ENCODE measurements at regions not wholly inside any gene's neighbourhood (a gene's known extent, or its start where the extent isn't known, plus 50 kb on each side); places are given as distances from the start of the nearest gene placed in this dataset.

GRCh38 chr18:1914489-1914888 is 656.8 kb downstream of the METTL4 start:
- no peaks in the 10 kb centered on the region for H3F3A ChIP-seq (ENCODE audit: insufficient read depth)
- TF ChIP-seq EZH2phosphoT487 (IDR thresholded peaks at IDR 0.05; ENCODE audit: insufficient read depth, low read depth) (no peak), EZH2 (IDR thresholded peaks at IDR 0.05; ENCODE audit: insufficient read depth, poor library complexity, severe bottlenecking) (no peak)
- H3K79me2 ChIP-seq (ENCODE audit: insufficient read depth), result no peaks in the 10 kb centered on the region
- H3K9me2 ChIP-seq (ENCODE audit: insufficient read depth), result no peaks in the 10 kb centered on the region
- no peak overlapping the region for H3K9ac ChIP-seq
- no peak overlapping the region for H3K4me3 ChIP-seq
- no peaks in the 10 kb centered on the region for H3K9me3 ChIP-seq (ENCODE audit: low read depth)
- H3K36me3 ChIP-seq (ENCODE audit: low read depth), result no peaks in the 10 kb centered on the region
- H4K20me1 ChIP-seq (ENCODE audit: insufficient read depth), result no peaks in the 10 kb centered on the region
- no peak overlapping the region for H3K27ac ChIP-seq
- H3K4me2 ChIP-seq (ENCODE audit: unreplicated experiment), result no peak overlapping the region
- H3K27me3 ChIP-seq (replicated peaks; ENCODE audit: insufficient read depth), result no peaks in the 10 kb centered on the region
- H3K4me1 ChIP-seq (ENCODE audit: insufficient read depth), result no peaks in the 10 kb centered on the region
- in situ Hi-C loops (cut with MboI), result no loop called here
- no peak overlapping the region for H2AFZ ChIP-seq
- DNase-seq, result no peak

- H3K9me2 ChIP-seq (ENCODE audit: insufficient read depth), result no peaks in the 10 kb centered on the region
- TF ChIP-seq EZH2 (IDR thresholded peaks at IDR 0.05; ENCODE audit: insufficient read depth, poor library complexity, severe bottlenecking), result no peak
- H3K9ac ChIP-seq, result no peak overlapping the region
- H3K4me2 ChIP-seq (ENCODE audit: unreplicated experiment), result no peak overlapping the region
- H3K4me1 ChIP-seq (ENCODE audit: insufficient read depth), result no peaks in the 10 kb centered on the region
- H3K27me3 ChIP-seq (replicated peaks; ENCODE audit: insufficient read depth), result no peaks in the 10 kb centered on the region
- H2AFZ ChIP-seq, result no peak overlapping the region
- H3K36me3 ChIP-seq (ENCODE audit: low read depth), result no peaks in the 10 kb centered on the region
- 36 to 50% methylated on average over 2 of the region's 2 CpGs for WGBS, 2 experiments (ENCODE audit: low coverage in 1 of 2, low lambda C conversion rate in 2 of 2, missing lambda C conversion rate in 2 of 2)
- H3K79me2 ChIP-seq (ENCODE audit: insufficient read depth), result no peaks in the 10 kb centered on the region
- H3F3A ChIP-seq (ENCODE audit: insufficient read depth), result no peaks in the 10 kb centered on the region
- H3K9me3 ChIP-seq (ENCODE audit: low read depth), result no peaks in the 10 kb centered on the region
- H3K4me3 ChIP-seq, result no peak overlapping the region
- no peak for DNase-seq
- no peak overlapping the region for H3K27ac ChIP-seq
- H4K20me1 ChIP-seq (ENCODE audit: insufficient read depth), result no peaks in the 10 kb centered on the region
- in situ Hi-C loops (cut with MboI), result no loop called here
Observed at GRCh38 chr18:1916869-1917523, 654.3 kb downstream of the METTL4 start.

GRCh38 chr18:1917569-1917968 is 653.7 kb downstream of the METTL4 start:
- H3K9ac ChIP-seq, result no peak overlapping the region
- H3K79me2 ChIP-seq (ENCODE audit: insufficient read depth), result no peaks in the 10 kb centered on the region
- no peaks in the 10 kb centered on the region for H3K27me3 ChIP-seq (replicated peaks; ENCODE audit: insufficient read depth)
- 41 to 42% methylated on average over 4 of the region's 4 CpGs for WGBS, 2 experiments (ENCODE audit: low coverage in 1 of 2, low lambda C conversion rate in 2 of 2, missing lambda C conversion rate in 2 of 2)
- no peak for DNase-seq
- no peaks in the 10 kb centered on the region for H3K36me3 ChIP-seq (ENCODE audit: low read depth)
- H3K4me1 ChIP-seq (ENCODE audit: insufficient read depth), result no peaks in the 10 kb centered on the region
- no peaks in the 10 kb centered on the region for H3K9me3 ChIP-seq (ENCODE audit: low read depth)
- H3K4me3 ChIP-seq, result no peak overlapping the region
- TF ChIP-seq EZH2 (IDR thresholded peaks at IDR 0.05; ENCODE audit: insufficient read depth, poor library complexity, severe bottlenecking), result no peak
- TF ChIP-seq EZH2phosphoT487 (IDR thresholded peaks at IDR 0.05; ENCODE audit: insufficient read depth, low read depth), result no peak
- no peaks in the 10 kb centered on the region for H3K9me2 ChIP-seq (ENCODE audit: insufficient read depth)
- in situ Hi-C loops (cut with MboI), result no loop called here
- no peak overlapping the region for H3K4me2 ChIP-seq (ENCODE audit: unreplicated experiment)
- H4K20me1 ChIP-seq (ENCODE audit: insufficient read depth), result no peaks in the 10 kb centered on the region
- no peak overlapping the region for H2AFZ ChIP-seq
- no peaks in the 10 kb centered on the region for H3F3A ChIP-seq (ENCODE audit: insufficient read depth)
- H3K27ac ChIP-seq, result no peak overlapping the region

- Histone ChIP-seq H3K9ac (no peak overlapping the region), H3F3A (ENCODE audit: insufficient read depth) (no peaks in the 10 kb centered on the region), H2AFZ (no peak overlapping the region), H3K79me2 (ENCODE audit: insufficient read depth) (no peaks in the 10 kb centered on the region), H3K4me1 (ENCODE audit: insufficient read depth) (no peaks in the 10 kb centered on the region), H3K4me2 (ENCODE audit: unreplicated experiment) (no peak overlapping the region), H3K9me2 (ENCODE audit: insufficient read depth) (no peaks in the 10 kb centered on the region), H4K20me1 (ENCODE audit: insufficient read depth) (no peaks in the 10 kb centered on the region), H3K4me3 (no peak overlapping the region), H3K9me3 (ENCODE audit: low read depth) (no peaks in the 10 kb centered on the region), H3K36me3 (ENCODE audit: low read depth) (no peaks in the 10 kb centered on the region), H3K27ac (no peak overlapping the region), H3K27me3 (replicated peaks; ENCODE audit: insufficient read depth) (no peaks in the 10 kb centered on the region)
- in situ Hi-C loops (cut with MboI), result no loop called here
- DNase-seq, result no peak
- TF ChIP-seq EZH2 (IDR thresholded peaks at IDR 0.05; ENCODE audit: insufficient read depth, poor library complexity, severe bottlenecking), result no peak
- TF ChIP-seq EZH2phosphoT487 (IDR thresholded peaks at IDR 0.05; ENCODE audit: insufficient read depth, low read depth), result no peak
Observed at GRCh38 chr18:1922066-1922465, 649.2 kb downstream of the METTL4 start.

- Histone ChIP-seq H3K27ac (no peak overlapping the region), H3K4me2 (ENCODE audit: unreplicated experiment) (no peak overlapping the region), H3K9me3 (ENCODE audit: low read depth) (no peaks in the 10 kb centered on the region), H3F3A (ENCODE audit: insufficient read depth) (no peaks in the 10 kb centered on the region), H3K9ac (no peak overlapping the region), H3K79me2 (ENCODE audit: insufficient read depth) (no peaks in the 10 kb centered on the region), H3K4me3 (no peak overlapping the region), H2AFZ (no peak overlapping the region), H3K4me1 (ENCODE audit: insufficient read depth) (no peaks in the 10 kb centered on the region), H4K20me1 (ENCODE audit: insufficient read depth) (no peaks in the 10 kb centered on the region), H3K27me3 (replicated peaks; ENCODE audit: insufficient read depth) (no peaks in the 10 kb centered on the region), H3K36me3 (ENCODE audit: low read depth) (no peaks in the 10 kb centered on the region), H3K9me2 (ENCODE audit: insufficient read depth) (no peaks in the 10 kb centered on the region)
- 17 to 21% methylated on average over 6 of the region's 6 CpGs for WGBS, 2 experiments (ENCODE audit: low coverage in 1 of 2, low lambda C conversion rate in 2 of 2, missing lambda C conversion rate in 2 of 2)
- DNase-seq, result no peak
- in situ Hi-C loops (cut with MboI), result no loop called here
- TF ChIP-seq EZH2 (IDR thresholded peaks at IDR 0.05; ENCODE audit: insufficient read depth, poor library complexity, severe bottlenecking) (no peak), EZH2phosphoT487 (IDR thresholded peaks at IDR 0.05; ENCODE audit: insufficient read depth, low read depth) (no peak)
Observed at GRCh38 chr18:1928711-1929110, 642.6 kb downstream of the METTL4 start.
